ENCODE measurements at regions not wholly inside any gene's neighbourhood (a gene's known extent, or its start where the extent isn't known, plus 50 kb on each side); places are given as distances from the start of the nearest gene placed in this dataset.
"Not testable (repeated sequence)": the region's sequence is repeated elsewhere in the genome, so short reads cannot be mapped to it uniquely, and the experiment has no call there.

- not testable (repeated sequence) for H3K4me3 ChIP-seq (ENCODE audit: low read depth, low read length)
Measured at GRCh38 chr15:88965097-88965496, 51.9 kb upstream of the MFGE8 start.

GRCh38 chr15:88970232-88970631 lies 57.1 kb upstream of the MFGE8 start:
- no peak for TF ChIP-seq CTCF (IDR thresholded peaks at IDR 0.05; ENCODE audit: borderline replicate concordance, insufficient read depth, low read depth, low read length)
- no peak overlapping the region for H3K4me3 ChIP-seq (ENCODE audit: low read depth, low read length)

GRCh38 chr15:88974392-88974791 lies 61.2 kb upstream of the MFGE8 start:
- H3K4me3 ChIP-seq (ENCODE audit: low read depth, low read length): no peak overlapping the region
- TF ChIP-seq CTCF (IDR thresholded peaks at IDR 0.05; ENCODE audit: borderline replicate concordance, insufficient read depth, low read depth, low read length): no peak

- no peak for TF ChIP-seq CTCF (IDR thresholded peaks at IDR 0.05; ENCODE audit: borderline replicate concordance, insufficient read depth, low read depth, low read length)
- no peak overlapping the region for H3K4me3 ChIP-seq (ENCODE audit: low read depth, low read length)
Measured at GRCh38 chr15:88975891-88976290, 62.7 kb upstream of the MFGE8 start.

GRCh38 chr15:88976656-88977055 lies 63.5 kb upstream of the MFGE8 start:
- H3K4me3 ChIP-seq (ENCODE audit: low read depth, low read length): no peak overlapping the region
- TF ChIP-seq CTCF (IDR thresholded peaks at IDR 0.05; ENCODE audit: borderline replicate concordance, insufficient read depth, low read depth, low read length): no peak

GRCh38 chr15:88979674-88980073 lies 66.5 kb upstream of the MFGE8 start:
- H3K4me3 ChIP-seq (ENCODE audit: low read depth, low read length): no peak overlapping the region
- no peak for TF ChIP-seq CTCF (IDR thresholded peaks at IDR 0.05; ENCODE audit: borderline replicate concordance, insufficient read depth, low read depth, low read length)

GRCh38 chr15:88980498-88980897 lies 67.3 kb upstream of the MFGE8 start:
- no peak overlapping the region for H3K4me3 ChIP-seq (ENCODE audit: low read depth, low read length)
- no peak for TF ChIP-seq CTCF (IDR thresholded peaks at IDR 0.05; ENCODE audit: borderline replicate concordance, insufficient read depth, low read depth, low read length)

Data from GM12875 (cell line).